K562 (cell line): ENCODE measurements at regions not wholly inside any gene's neighbourhood (a gene's known extent, or its start where the extent isn't known, plus 50 kb on each side); places are given as distances from the start of the nearest gene placed in this dataset. TPM values are rescaled to one million over a fixed set of nuclear protein-coding genes. Genes with fewer than 3 reads are reported as not detected.

Experiments
- small RNA-seq: library from RNA; depleted of rRNA; stranded (forward); fragments of <200 nt; gene quantifications from one replicate; pipeline ENCODE3, GENCODE V24; 2014

Small RNA genes lying in the stretch of these regions (small RNA-seq; reads per million reads assigned to genes)
- gene AL627230.1 (not detected), gene AL627230.3 (not detected), gene AL627230.5 (not detected), gene AL627230.6 (not detected), gene AL627230.8 (not detected), gene FAM27B (not detected), gene RF00156 (not detected), gene RN7SL787P (not detected)
